Thyroid gland (tissue), 4 donors: ENCODE measurements at regions not wholly inside any gene's neighbourhood (a gene's known extent, or its start where the extent isn't known, plus 50 kb on each side); places are given as distances from the start of the nearest gene placed in this dataset.

Source experiments
- DNase-seq, 2 donors: peaks; one replicate each; pipeline ENCODE4 v3.0.0-alpha.2; 2019
- H3K27ac ChIP-seq, 3 donors: fragments of 200-600 bp; sonication (generic); 1 replicate in 2 of 3; 2 replicates in 1 of 3; pipeline ENCODE4 v1.5.1; 2016 to 2019; ENCODE audit warnings: mild to moderate bottlenecking in 1 of 3, moderate library complexity in 1 of 3
- H3K27me3 ChIP-seq: fragments of 200-600 bp; sonication (generic); one replicate; pipeline ENCODE4 v1.5.1; 2019
- H3K36me3 ChIP-seq, 2 donors: fragments of 200-600 bp; sonication (generic); one replicate each; pipeline ENCODE4 v1.5.1; 2016 to 2019
- H3K4me1 ChIP-seq, 2 donors: fragments of 200-600 bp; sonication (generic); one replicate each; pipeline ENCODE4 v1.5.1; 2017 to 2019
- H3K4me3 ChIP-seq, 3 donors: fragments of 200-600 bp; sonication (generic); replicated peaks in 1 of 3; 1 replicate in 2 of 3; 2 replicates in 1 of 3; pipeline ENCODE4 v1.5.1; 2016; ENCODE audit warnings: mild to moderate bottlenecking in 1 of 3
- H3K9me3 ChIP-seq: fragments of 200-600 bp; sonication (generic); one replicate; pipeline ENCODE4 v1.5.1; 2017
- POLR2A ChIP-seq, 2 donors: fragments of 450-650 bp; IDR thresholded peaks; one replicate each; pipeline ENCODE4 v1.6.1; 2017; ENCODE audit warnings: antibody characterized with exemption in 2 of 2, mild to moderate bottlenecking in 2 of 2, moderate library complexity in 1 of 2
- WGBS, 2 donors: methylation state at CpG; one replicate each; pipeline ENCODE4 v1.1.5; 2017; 5-methylcytosine and 5-hydroxymethylcytosine counted together
- intact Hi-C: fragments of 100-400 bp; cut with DNase I; formaldehyde crosslinking; loops from one replicate; pipeline ENCODE4 v1.15.1; 2023
- TF ChIP-seq, protein P1 (sequence below), 6 experiments: fragments of 200-600 bp in 3 of 6; fragments of 450-650 bp in 3 of 6; sonication (generic) in 3 of 6; IDR thresholded peaks; one replicate each; pipeline ENCODE4 v1.5.1; 2016 to 2019; ENCODE audit warnings: antibody characterized with exemption in 6 of 6, mild to moderate bottlenecking in 2 of 6, inconsistent platforms in 1 of 6, moderate library complexity in 1 of 6

DNA sequence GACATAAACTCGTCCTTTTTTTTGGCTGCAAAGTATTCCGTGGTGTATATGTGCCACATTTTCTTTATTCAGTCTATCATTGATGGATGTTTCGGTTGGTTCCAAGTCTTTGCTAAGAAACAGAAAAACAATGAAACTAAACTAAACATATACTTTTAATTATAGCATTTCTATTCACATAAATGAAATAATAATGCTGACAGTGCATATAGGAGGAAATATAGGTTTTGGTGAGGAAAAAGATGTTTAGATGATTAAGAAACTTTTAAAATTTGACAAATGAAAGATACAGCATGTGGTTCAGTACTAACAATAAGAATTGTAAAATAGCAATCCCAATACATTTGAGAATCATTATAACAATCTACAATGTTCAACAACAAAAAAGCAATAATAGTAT, 1094.5 kb upstream of the CDH6 start:
- DNase-seq: no peak

GRCh38 chr5:30092548-30092947, 1100.9 kb upstream of the CDH6 start:
- DNase-seq: no peak
- TF ChIP-seq, protein P1, sequence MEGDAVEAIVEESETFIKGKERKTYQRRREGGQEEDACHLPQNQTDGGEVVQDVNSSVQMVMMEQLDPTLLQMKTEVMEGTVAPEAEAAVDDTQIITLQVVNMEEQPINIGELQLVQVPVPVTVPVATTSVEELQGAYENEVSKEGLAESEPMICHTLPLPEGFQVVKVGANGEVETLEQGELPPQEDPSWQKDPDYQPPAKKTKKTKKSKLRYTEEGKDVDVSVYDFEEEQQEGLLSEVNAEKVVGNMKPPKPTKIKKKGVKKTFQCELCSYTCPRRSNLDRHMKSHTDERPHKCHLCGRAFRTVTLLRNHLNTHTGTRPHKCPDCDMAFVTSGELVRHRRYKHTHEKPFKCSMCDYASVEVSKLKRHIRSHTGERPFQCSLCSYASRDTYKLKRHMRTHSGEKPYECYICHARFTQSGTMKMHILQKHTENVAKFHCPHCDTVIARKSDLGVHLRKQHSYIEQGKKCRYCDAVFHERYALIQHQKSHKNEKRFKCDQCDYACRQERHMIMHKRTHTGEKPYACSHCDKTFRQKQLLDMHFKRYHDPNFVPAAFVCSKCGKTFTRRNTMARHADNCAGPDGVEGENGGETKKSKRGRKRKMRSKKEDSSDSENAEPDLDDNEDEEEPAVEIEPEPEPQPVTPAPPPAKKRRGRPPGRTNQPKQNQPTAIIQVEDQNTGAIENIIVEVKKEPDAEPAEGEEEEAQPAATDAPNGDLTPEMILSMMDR (IDR thresholded peaks at IDR 0.05): no peak
- TF ChIP-seq POLR2A (IDR thresholded peaks at IDR 0.05): no peak
- no peak overlapping the region for H3K27ac ChIP-seq
- no peaks in the 10 kb centered on the region for H3K9me3 ChIP-seq
- H3K27me3 ChIP-seq: no peaks in the 10 kb centered on the region
- intact Hi-C loops: no loop called here
- no peak overlapping the region for H3K4me3 ChIP-seq
- WGBS, 2 donors: 58 to 80% methylated on average over 1 of the region's 1 CpG
- no peaks in the 10 kb centered on the region for H3K4me1 ChIP-seq
- no peaks in the 10 kb centered on the region for H3K36me3 ChIP-seq

More for the DNA sequence above, 1094.5 kb upstream of the CDH6 start:
- Histone ChIP-seq H3K4me1 (no peaks in the 10 kb centered on the region), H3K9me3 (no peaks in the 10 kb centered on the region), H3K4me3 (no peak overlapping the region), H3K36me3 (no peaks in the 10 kb centered on the region), H3K27me3 (no peaks in the 10 kb centered on the region), H3K27ac (no peak overlapping the region)
- no peak for TF ChIP-seq POLR2A (IDR thresholded peaks at IDR 0.05)
- TF ChIP-seq, protein P1 (IDR thresholded peaks at IDR 0.05): no peak
- WGBS, 2 donors: 69 to 71% methylated on average over 3 of the region's 3 CpGs
- intact Hi-C loops: no loop called here

GRCh38 chr5:30069441-30070263, 1123.8 kb upstream of the CDH6 start:
- Histone ChIP-seq H3K4me1 (no peaks in the 10 kb centered on the region), H3K27me3 (no peaks in the 10 kb centered on the region), H3K9me3 (no peaks in the 10 kb centered on the region), H3K4me3 (no peak overlapping the region), H3K36me3 (no peaks in the 10 kb centered on the region), H3K27ac (no peak overlapping the region)
- 88 to 90% methylated on average over 13 to 16 of the region's 18 CpGs for WGBS, 2 donors
- no peak for DNase-seq
- no peak for TF ChIP-seq POLR2A (IDR thresholded peaks at IDR 0.05)
- TF ChIP-seq, protein P1 (IDR thresholded peaks at IDR 0.05): no peak
- intact Hi-C loops: no loop called here

DNA sequence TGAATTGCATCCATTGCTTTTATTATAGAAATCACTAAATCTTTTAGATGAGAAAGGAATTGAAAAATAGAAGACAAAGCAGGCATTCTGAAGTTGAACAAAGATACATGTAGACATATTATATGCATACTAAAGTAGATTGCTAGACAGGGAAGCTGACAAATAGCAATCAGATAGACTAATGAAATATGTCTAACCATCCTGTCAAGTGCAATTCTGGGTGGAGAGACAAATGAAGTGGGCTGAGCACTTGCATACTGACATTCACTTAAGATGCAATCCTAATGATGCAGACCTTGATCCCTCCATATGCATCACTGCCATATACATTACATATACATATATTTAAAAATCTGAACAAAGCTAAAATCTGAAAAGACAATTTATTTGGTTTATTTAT, 1130.0 kb upstream of the CDH6 start:
- TF ChIP-seq, protein P1 (IDR thresholded peaks at IDR 0.05): no peak
- no peak for TF ChIP-seq POLR2A (IDR thresholded peaks at IDR 0.05)
- no peaks in the 10 kb centered on the region for H3K36me3 ChIP-seq
- no peaks in the 10 kb centered on the region for H3K4me1 ChIP-seq
- no peak overlapping the region for H3K4me3 ChIP-seq
- no peaks in the 10 kb centered on the region for H3K27me3 ChIP-seq
- intact Hi-C loops: no loop called here
- DNase-seq: no peak
- no peak overlapping the region for H3K27ac ChIP-seq
- H3K9me3 ChIP-seq: no peaks in the 10 kb centered on the region

DNA sequence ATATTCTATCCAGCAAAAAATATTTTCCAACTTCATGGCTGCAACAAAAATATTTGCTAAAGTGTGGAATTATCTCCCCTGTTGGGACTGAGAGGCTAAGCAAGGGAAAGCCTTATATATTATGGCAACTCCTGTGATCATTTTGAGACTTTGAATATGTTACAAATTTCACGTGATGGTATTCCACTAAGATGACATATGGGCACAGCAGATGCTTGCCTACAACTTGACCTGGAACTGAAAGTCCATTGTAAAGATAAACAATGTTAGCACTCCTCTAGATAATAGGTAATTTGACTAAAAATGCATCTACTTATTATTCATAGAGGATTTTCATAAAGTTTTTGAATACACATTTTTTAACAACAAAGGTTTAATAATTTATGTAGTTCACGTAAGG, 1141.5 kb upstream of the CDH6 start:
- no peak for DNase-seq
- 72 to 89% methylated on average over 2 of the region's 2 CpGs for WGBS, 2 donors
- H3K27me3 ChIP-seq: no peaks in the 10 kb centered on the region
- no peaks in the 10 kb centered on the region for H3K36me3 ChIP-seq
- H3K4me3 ChIP-seq: no peak overlapping the region
- intact Hi-C loops: no loop called here
- no peak overlapping the region for H3K27ac ChIP-seq
- no peaks in the 10 kb centered on the region for H3K9me3 ChIP-seq
- no peaks in the 10 kb centered on the region for H3K4me1 ChIP-seq
- no peak for TF ChIP-seq POLR2A (IDR thresholded peaks at IDR 0.05)
- TF ChIP-seq, protein P1 (IDR thresholded peaks at IDR 0.05): no peak
